Peyer's patch (tissue), 4 donors: ENCODE measurements at regions not wholly inside any gene's neighbourhood (a gene's known extent, or its start where the extent isn't known, plus 50 kb on each side); places are given as distances from the start of the nearest gene placed in this dataset.

Source experiments
- DNase-seq, 3 donors: peaks; one replicate each; pipeline ENCODE4 v3.0.0-alpha.2; 2017 to 2019
- H3K27ac ChIP-seq, 4 donors: fragments of 200-600 bp; sonication (generic); one replicate each; pipeline ENCODE4 v1.5.1; 2016 to 2019
- H3K27me3 ChIP-seq, 2 donors: fragments of 200-600 bp; sonication (generic); one replicate each; pipeline ENCODE4 v1.5.1; 2019
- H3K36me3 ChIP-seq, 3 donors: fragments of 200-600 bp; sonication (generic); one replicate each; pipeline ENCODE4 v1.5.1; 2016 to 2019
- H3K4me1 ChIP-seq, 4 donors: fragments of 200-600 bp; sonication (generic); one replicate each; pipeline ENCODE4 v1.5.1; 2016 to 2019
- H3K4me3 ChIP-seq, 4 donors: fragments of 200-600 bp; sonication (generic); 1 replicate in 3 of 4; 2 replicates in 1 of 4; pipeline ENCODE4 v1.5.1; 2016 to 2019; ENCODE audit warnings: mild to moderate bottlenecking in 1 of 4
- H3K9me3 ChIP-seq, 4 donors: fragments of 200-600 bp; sonication (generic); one replicate each; pipeline ENCODE4 v1.5.1; 2016 to 2019; ENCODE audit warnings: mild to moderate bottlenecking in 1 of 4
- POLR2A ChIP-seq, 2 donors: fragments of 450-650 bp; IDR thresholded peaks; one replicate each; pipeline ENCODE4 v1.5.1; 2017; ENCODE audit warnings: antibody characterized with exemption in 2 of 2, mild to moderate bottlenecking in 2 of 2, moderate library complexity in 2 of 2
- TF ChIP-seq, protein P1 (sequence below), 6 experiments: fragments of 450-650 bp in 4 of 6; fragments of 200-600 bp in 2 of 6; sonication (generic) in 1 of 6; IDR thresholded peaks; one replicate each; pipeline ENCODE4 v1.5.1; 2017 to 2019; ENCODE audit warnings: antibody characterized with exemption in 6 of 6, mild to moderate bottlenecking in 3 of 6, moderate library complexity in 1 of 6

DNA sequence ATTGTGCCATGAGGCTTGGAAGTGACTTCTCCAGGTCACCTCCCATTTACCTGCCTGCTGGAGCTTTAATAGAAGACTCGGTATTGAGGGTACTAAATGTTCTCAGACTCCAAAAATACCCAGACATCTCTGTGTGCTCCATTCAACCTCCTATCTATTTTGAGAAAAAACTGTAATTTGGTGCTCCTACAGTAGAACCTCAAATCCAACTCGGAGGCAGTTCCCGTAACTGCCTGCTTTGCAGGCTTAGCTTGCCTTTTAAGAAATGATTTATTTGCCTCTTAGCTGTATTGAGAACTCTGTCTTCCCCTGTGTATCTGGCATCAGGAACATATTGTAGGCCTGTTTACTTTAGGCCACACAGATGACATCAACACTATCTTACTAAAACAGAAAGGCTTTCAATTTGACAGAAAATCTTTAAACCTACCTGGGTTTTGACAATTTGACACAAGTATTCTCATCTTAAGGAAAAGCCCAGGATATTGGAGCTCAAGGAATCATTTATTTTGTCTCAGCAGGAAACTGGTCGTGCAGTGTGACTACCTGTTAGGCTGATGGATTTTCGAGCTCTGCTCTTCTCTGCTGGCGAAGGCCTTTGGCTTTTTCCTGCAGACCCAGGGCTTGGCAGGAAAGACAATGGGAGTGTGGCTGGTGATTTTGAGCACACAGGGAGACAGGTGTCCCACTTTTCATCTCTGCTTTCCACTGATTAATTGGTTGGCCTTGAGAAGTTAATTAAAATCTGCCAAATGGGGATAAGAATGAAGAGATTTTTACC is 314.8 kb downstream of the SNAPC1 start:
- H3K27ac ChIP-seq, result peak overlapping the region in 1 of 4 donors; percentile 65
- TF ChIP-seq POLR2A (IDR thresholded peaks at IDR 0.05), result no peak
- TF ChIP-seq, protein P1, sequence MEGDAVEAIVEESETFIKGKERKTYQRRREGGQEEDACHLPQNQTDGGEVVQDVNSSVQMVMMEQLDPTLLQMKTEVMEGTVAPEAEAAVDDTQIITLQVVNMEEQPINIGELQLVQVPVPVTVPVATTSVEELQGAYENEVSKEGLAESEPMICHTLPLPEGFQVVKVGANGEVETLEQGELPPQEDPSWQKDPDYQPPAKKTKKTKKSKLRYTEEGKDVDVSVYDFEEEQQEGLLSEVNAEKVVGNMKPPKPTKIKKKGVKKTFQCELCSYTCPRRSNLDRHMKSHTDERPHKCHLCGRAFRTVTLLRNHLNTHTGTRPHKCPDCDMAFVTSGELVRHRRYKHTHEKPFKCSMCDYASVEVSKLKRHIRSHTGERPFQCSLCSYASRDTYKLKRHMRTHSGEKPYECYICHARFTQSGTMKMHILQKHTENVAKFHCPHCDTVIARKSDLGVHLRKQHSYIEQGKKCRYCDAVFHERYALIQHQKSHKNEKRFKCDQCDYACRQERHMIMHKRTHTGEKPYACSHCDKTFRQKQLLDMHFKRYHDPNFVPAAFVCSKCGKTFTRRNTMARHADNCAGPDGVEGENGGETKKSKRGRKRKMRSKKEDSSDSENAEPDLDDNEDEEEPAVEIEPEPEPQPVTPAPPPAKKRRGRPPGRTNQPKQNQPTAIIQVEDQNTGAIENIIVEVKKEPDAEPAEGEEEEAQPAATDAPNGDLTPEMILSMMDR (IDR thresholded peaks at IDR 0.05), result no peak
- H3K36me3 ChIP-seq, result no peaks in the 10 kb centered on the region
- H3K9me3 ChIP-seq, result no peaks in the 10 kb centered on the region
- peaks cover 0 to 13% (median 6%) of the 10 kb centered on the region in 4 donors for H3K4me1 ChIP-seq
- no peaks in the 10 kb centered on the region for H3K27me3 ChIP-seq
- no peak overlapping the region for H3K4me3 ChIP-seq
- DNase-seq, result no peak

DNA sequence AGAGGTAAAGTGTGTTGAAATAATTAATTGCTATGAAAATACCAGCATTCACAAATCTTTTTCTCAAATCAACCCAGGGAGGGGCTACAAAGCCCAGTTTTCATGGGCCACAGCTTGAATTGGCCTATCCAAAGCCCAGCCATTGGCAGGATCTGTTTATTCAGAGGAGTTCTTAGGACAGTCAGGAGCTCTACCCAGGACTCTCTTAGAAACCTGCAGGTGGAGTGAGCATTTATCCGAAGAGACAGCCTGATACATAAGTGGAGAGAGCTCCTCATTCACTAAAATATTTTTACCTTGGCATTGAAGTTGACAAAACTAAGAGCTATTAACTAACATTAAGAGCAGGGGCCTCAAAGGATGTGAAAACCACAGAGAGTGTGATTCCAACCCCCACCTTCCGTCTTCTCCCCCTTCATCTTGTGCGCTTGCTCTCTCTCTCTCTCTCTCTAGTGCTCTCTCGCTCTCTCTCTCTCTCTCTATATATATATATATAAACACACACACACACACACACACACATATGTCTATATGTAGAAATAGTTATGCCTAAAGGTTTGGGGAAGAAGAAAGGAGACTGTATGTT is 315.5 kb downstream of the SNAPC1 start:
- Histone ChIP-seq H3K27ac (peak overlapping the region in 1 of 4 donors; percentile 65), H3K36me3 (no peaks in the 10 kb centered on the region), H3K4me3 (no peak overlapping the region), H3K4me1 (peaks cover 0 to 13% (median 6%) of the 10 kb centered on the region in 4 donors), H3K9me3 (no peaks in the 10 kb centered on the region), H3K27me3 (no peaks in the 10 kb centered on the region)
- peak in 1 of 3 donors; percentile 33 for DNase-seq
- no peak for TF ChIP-seq POLR2A (IDR thresholded peaks at IDR 0.05)
- TF ChIP-seq, protein P1 (IDR thresholded peaks at IDR 0.05), result no peak

DNA sequence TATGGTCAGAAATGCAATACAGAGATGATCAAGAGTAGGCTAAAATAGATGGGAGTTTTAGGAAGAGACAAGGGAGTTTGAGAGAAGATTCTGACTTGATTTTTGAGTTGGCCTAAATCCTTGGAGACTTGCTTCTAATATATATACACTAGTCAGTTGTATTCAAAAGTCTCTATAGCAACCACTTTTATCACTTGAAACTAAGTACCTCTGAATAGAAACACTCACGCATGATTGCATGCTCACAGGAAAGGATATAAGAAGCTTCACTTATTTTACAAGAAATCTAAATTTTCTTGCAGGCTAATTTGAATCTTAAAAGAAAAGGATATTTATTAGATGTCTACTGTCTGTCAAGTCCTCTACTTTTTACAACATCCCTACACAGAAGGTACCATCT is 316.8 kb downstream of the SNAPC1 start:
- Histone ChIP-seq H3K27ac (peak overlapping the region in 1 of 4 donors; percentile 65), H3K36me3 (no peaks in the 10 kb centered on the region), H3K9me3 (no peaks in the 10 kb centered on the region), H3K4me1 (peaks cover 0 to 13% (median 6%) of the 10 kb centered on the region in 4 donors), H3K27me3 (no peaks in the 10 kb centered on the region), H3K4me3 (no peak overlapping the region)
- no peak for DNase-seq
- TF ChIP-seq, protein P1 (IDR thresholded peaks at IDR 0.05), result no peak
- no peak for TF ChIP-seq POLR2A (IDR thresholded peaks at IDR 0.05)

DNA sequence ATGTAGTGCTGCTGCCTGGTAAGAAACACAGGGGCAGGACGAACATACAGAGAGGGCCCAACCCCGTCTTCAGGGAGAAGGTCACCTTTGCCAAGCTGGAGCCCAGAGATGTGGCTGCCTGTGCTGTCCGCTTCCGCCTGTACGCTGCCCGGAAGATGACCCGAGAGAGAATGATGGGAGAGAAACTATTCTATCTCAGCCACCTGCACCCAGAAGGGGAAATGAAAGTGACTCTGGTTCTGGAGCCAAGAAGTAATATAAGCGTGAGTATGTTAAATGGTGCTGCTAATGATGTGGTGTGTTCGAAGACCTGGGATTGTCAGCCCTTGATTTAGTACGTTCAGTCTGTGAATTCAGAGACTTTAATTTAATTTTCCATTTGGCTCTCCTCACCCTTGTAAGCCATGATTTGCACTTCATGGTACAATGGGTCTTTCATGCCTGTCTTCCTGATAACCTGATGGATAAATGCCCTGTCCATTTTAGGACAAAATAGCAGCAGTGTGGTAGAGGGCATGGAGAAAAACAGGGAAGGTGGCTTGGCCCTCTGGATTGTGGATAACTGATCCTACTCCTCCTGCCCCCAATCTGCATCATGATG is 318.9 kb downstream of the SNAPC1 start:
- Histone ChIP-seq H3K27ac (peak overlapping the region in 2 of 4 donors; percentile 49 to 65), H3K27me3 (no peaks in the 10 kb centered on the region), H3K4me1 (peaks cover 0 to 13% (median 6%) of the 10 kb centered on the region in 4 donors), H3K9me3 (no peaks in the 10 kb centered on the region), H3K36me3 (no peaks in the 10 kb centered on the region), H3K4me3 (no peak overlapping the region)
- TF ChIP-seq POLR2A (IDR thresholded peaks at IDR 0.05), result no peak
- TF ChIP-seq, protein P1 (IDR thresholded peaks at IDR 0.05), result no peak
- DNase-seq, result peak in 2 of 3 donors; percentile 68 to 75

DNA sequence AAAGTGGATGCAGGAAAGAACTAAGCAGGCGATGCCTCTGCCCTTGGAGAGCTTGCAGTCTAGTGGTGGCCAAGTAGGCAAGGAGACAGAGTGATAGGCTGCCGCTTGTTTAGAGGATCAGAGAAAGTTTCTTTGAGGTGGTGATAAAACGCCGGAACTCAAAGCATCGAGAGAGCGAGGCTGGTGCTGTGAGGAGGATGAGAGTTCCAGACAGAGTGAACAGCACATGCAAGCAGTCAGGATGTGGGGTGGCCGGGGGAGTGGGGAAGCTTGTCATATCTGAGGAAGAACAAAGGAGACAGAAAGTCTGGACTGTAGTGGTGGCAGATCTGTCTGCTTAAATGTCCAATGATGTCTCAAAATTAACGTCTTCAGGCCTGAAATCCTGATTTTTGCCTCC is 319.7 kb downstream of the SNAPC1 start:
- no peaks in the 10 kb centered on the region for H3K27me3 ChIP-seq
- H3K27ac ChIP-seq, result peak overlapping the region in 1 of 4 donors; percentile 65
- no peaks in the 10 kb centered on the region for H3K9me3 ChIP-seq
- peaks cover 0 to 13% (median 6%) of the 10 kb centered on the region in 4 donors for H3K4me1 ChIP-seq
- TF ChIP-seq, protein P1 (IDR thresholded peaks at IDR 0.05), result no peak
- TF ChIP-seq POLR2A (IDR thresholded peaks at IDR 0.05), result no peak
- H3K4me3 ChIP-seq, result no peak overlapping the region
- H3K36me3 ChIP-seq, result no peaks in the 10 kb centered on the region
- no peak for DNase-seq
